ENCODE measurements at regions not wholly inside any gene's neighbourhood (a gene's known extent, or its start where the extent isn't known, plus 50 kb on each side); places are given as distances from the start of the nearest gene placed in this dataset.

- TF ChIP-seq CTCF (IDR thresholded peaks at IDR 0.05; ENCODE audit: poor library complexity) (no peak), EZH2 (IDR thresholded peaks at IDR 0.05; ENCODE audit: borderline replicate concordance) (no peak)
Measured at GRCh38 chr15:93300796-93301195, 211.8 kb upstream of the RGMA start.

Data from hepatocyte (in vitro differentiated cells).